ENCODE measurements at regions not wholly inside any gene's neighbourhood (a gene's known extent, or its start where the extent isn't known, plus 50 kb on each side); places are given as distances from the start of the nearest gene placed in this dataset.
"Not testable (repeated sequence)": the region's sequence is repeated elsewhere in the genome, so short reads cannot be mapped to it uniquely, and the experiment has no call there.

GRCh38 chr6:28008053-28008452 is 51.0 kb downstream of the OR2B6 start:
- no peak for TF ChIP-seq CTCF (IDR thresholded peaks at IDR 0.05; ENCODE audit: control extremely low read depth, extremely low read depth, low read depth, missing control alignments)
- DNase-seq (ENCODE audit: extremely low spot score), result peak; percentile 19
- POLR2A ChIA-PET, result no interaction called here
- CTCF ChIA-PET, result interaction anchor here (1.1 kb wide), 1 partner anchor 13 kb away, joined by 3 read pairs; no protein-coding TSS in a partner anchor

- ChIA-PET CTCF (no interaction called here), POLR2A (no interaction called here)
- no peak for DNase-seq (ENCODE audit: extremely low spot score)
- TF ChIP-seq CTCF (IDR thresholded peaks at IDR 0.05; ENCODE audit: control extremely low read depth, extremely low read depth, low read depth, missing control alignments), result no peak
Measured at GRCh38 chr6:28010526-28010925, 53.5 kb downstream of the OR2B6 start.

GRCh38 chr6:28011722-28012121 is 54.7 kb downstream of the OR2B6 start:
- POLR2A ChIA-PET, result no interaction called here
- no peak for TF ChIP-seq CTCF (IDR thresholded peaks at IDR 0.05; ENCODE audit: control extremely low read depth, extremely low read depth, low read depth, missing control alignments)
- no peak for DNase-seq (ENCODE audit: extremely low spot score)
- CTCF ChIA-PET, result interaction anchor here (1.0 kb wide), 1 partner anchor 11 kb away, joined by 3 read pairs; no protein-coding TSS in a partner anchor

GRCh38 chr6:28021011-28021410 is 59.4 kb upstream of the ZNF165 start:
- POLR2A ChIA-PET; DNase-seq (ENCODE audit: extremely low spot score): not testable (repeated sequence)
- CTCF ChIA-PET, result interaction anchor here (1.3 kb wide), 1 partner anchor 15 kb away, joined by 3 read pairs; no protein-coding TSS in a partner anchor

- DNase-seq (ENCODE audit: extremely low spot score); CTCF ChIA-PET: not testable (repeated sequence)
Measured at GRCh38 chr6:28022707-28023106, 57.7 kb upstream of the ZNF165 start.

More at GRCh38 chr6:28022707-28023106, 57.7 kb upstream of the ZNF165 start:
- POLR2A ChIA-PET, result not testable (repeated sequence)

Data from GM10248 (cell line).